HG03175 (cell line): ENCODE measurements at regions not wholly inside any gene's neighbourhood (a gene's known extent, or its start where the extent isn't known, plus 50 kb on each side); places are given as distances from the start of the nearest gene placed in this dataset.
"Not testable (repeated sequence)": the region's sequence is repeated elsewhere in the genome, so short reads cannot be mapped to it uniquely, and the experiment has no call there.

ENCODE experiments used
- ATAC-seq: cut with Tn5 transposase; IDR thresholded peaks from one replicate; pipeline ENCODE4 v1.9.1; 2021; ENCODE audit warnings: mild to moderate bottlenecking, moderate library complexity; ENCODE audit not compliant: unreplicated experiment

GRCh38 chr2:146405402-146406309, 1439.2 kb upstream of the ACVR2A start:
- not testable (repeated sequence) for ATAC-seq

DNA sequence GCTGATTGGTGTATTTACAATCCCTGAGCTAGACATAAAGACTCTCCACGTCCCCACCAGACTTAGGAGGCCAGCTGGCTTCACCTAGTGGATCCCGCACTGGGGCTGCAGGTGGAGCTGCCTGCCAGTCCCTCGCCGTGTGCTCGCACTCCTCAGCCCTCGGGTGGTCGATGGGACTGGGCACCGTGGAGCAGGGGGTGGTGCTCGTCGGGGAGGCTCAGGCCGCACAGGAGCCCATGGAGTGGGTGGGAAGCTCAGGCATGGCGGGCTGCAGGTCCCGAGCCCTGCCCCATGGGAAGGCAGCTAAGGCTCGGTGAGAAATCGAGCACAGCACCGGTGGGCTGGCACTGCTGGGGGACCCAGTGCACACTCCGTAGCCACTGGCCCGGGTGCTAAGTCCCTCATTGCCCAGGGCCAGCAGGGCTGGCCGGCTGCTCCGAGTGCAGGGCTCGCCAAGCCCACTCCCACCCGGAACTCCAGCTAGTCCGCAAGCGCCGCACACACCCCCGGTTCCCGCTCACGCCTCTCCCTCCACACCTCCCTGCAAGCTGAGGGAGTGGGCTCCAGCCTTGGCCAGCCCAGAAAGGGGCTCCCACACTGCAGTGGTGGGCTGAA, 1441.2 kb upstream of the ACVR2A start:
- not testable (repeated sequence) for ATAC-seq

GRCh38 chr2:146392631-146393030, 1452.2 kb upstream of the ACVR2A start:
- ATAC-seq = no peak

DNA sequence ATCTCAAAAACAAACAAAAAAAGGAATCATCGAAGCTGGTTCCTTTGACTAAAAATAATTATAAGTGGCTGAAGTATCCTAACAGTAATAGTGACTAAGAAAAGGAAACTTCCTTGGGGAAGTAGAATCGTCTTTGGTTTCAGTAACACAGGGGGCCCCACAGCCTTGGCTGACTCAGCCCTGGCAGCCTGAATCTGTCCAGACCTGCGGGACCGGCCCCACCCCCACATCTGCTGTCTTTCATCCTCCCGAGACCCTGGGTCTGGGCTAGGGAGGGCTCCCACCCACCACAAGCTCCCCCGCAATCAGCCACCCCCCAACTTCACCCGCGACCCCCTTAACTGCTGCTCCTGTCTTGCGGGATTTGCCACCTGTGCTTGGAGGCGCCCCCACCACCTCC, 1452.6 kb upstream of the ACVR2A start:
- ATAC-seq = no peak

DNA sequence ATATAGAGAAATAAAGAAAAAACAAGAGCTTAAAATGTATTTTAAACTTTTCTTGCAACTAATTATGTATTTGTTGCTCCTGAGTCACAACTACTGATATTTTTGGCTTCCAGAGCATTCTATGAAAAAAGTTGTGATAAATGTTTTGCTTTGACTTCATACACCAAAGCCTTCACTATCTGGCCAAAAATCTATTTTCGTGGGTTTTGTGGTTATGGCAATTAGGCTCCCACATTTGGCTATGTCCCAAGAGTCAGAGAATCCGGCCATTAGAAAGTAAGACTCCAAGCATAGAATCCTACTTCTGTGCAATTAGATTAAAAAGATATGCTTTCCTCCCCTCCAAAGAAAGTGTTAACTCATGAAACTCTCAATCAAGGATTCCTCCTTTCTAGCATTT, 1456.1 kb upstream of the ACVR2A start:
- no peak for ATAC-seq

GRCh38 chr2:146386096-146386495, 1458.7 kb upstream of the ACVR2A start:
- ATAC-seq = no peak

DNA sequence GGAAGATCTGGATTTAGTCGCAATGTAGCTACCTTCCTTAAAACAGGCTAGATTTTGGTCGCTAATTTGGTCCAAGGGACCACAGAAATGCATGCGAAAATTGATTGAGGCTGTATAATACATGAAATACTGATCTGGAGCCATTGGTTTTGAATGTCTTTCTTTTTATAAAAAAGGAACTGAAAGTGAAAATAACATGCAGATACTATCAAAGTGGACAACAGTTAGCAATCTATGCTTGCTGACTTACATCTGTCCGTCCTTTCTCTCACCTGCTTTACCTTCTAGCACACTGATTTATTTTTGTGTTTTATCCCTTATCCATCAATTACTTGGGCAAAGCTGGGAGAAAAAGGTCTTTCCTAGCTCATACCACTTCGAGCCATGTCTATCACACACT, 1459.8 kb upstream of the ACVR2A start:
- peak; percentile 79 for ATAC-seq

- ATAC-seq = no peak
Observed at GRCh38 chr2:146376511-146377064, 1468.2 kb upstream of the ACVR2A start.

DNA sequence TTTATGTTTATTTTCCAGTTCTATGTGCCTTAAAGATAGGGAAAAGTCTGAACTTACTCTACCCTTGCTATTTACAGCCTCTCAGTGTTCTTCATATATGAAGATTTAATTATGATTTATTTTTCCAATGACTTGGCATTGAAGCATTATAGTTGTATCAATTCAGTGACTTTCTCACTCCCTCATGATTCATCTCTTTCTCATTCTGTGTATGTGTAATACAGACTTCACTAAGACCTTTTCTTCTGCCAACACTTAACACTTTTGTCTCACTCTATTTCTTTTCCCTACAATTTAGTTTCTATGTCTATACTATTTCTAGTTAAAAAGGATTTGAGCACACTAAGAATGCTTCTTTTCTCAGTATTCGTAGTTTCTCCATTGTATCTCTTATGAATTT, 1470.3 kb upstream of the ACVR2A start:
- ATAC-seq = no peak

DNA sequence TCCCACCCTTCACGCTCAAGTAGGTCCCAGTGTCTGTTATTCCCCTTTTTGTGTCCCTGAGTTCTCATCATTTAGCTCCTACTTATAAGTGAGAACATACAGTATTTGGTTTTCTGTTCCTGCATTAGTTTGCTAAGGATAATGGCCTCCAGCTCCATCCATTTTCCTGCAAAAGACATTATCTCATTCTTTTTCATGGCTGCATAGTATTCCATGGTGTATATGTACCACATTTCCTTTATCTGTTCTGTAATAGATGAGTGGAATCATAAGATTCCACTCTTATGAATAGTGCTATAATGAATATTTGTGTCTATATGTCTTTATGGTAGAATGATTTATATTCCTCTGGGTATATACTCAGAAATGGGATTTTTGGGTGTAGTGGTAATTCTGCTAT, 1473.5 kb upstream of the ACVR2A start:
- ATAC-seq = not testable (repeated sequence)

DNA sequence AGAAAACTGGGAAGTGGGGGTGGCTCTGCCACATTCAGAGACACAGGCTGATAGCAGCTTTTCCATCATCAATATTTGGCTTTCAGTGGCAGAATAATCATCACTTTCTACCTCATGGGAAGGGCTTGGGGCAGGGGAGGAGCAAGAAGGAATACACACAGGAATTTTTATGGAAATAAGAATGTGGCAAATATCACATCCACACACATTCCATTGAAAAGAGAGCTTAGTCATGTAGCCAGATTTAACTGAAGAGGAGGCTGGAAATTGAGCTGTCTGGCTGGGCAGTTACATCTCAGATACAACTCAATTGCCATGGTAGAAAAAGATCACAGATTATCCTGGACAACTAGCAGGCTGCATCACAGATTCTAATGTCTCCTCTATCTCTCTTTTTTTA, 1474.0 kb upstream of the ACVR2A start:
- no peak for ATAC-seq

GRCh38 chr2:146366276-146366675, 1478.6 kb upstream of the ACVR2A start:
- ATAC-seq = no peak

DNA sequence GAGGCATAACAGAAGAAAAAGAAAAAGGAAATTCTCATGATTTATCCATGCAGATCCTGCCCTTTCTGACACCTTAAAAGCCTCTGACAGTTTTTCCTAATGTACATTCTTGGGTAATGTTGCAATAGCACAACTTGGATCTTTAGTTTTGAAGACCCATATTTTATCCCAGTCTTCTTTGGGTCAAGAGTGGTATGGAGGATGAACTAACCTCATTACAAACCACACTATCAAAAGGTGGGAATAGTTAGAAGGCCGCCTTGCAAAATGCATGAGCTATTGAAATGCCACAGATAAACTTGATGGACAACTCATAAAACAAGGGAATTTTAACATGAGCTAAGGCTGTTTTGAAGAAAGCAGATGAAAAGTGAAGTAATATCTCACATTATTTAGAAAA, 1479.8 kb upstream of the ACVR2A start:
- no peak for ATAC-seq

DNA sequence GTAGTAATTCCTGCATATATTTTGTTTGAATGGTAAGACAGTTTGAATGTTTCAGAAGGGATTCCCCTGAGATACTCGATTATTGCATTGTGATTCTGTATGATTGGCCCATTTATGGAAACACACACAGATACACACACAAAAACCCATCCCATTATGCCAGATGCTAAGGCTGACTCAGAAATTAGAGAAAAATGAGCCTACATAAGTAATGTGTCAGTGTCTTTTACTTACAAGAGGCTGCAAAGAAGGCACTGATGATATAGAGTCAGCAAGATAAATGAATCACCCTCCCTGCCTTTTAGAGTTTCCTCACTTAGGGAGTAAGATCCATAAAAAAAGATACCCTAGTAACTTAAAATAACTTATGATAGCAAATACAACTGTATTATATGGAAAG, 1481.1 kb upstream of the ACVR2A start:
- ATAC-seq = no peak

- ATAC-seq = no peak
Observed at GRCh38 chr2:146351689-146352088, 1493.1 kb upstream of the ACVR2A start.

- ATAC-seq = no peak
Observed at GRCh38 chr2:146349334-146349733, 1495.5 kb upstream of the ACVR2A start.

- ATAC-seq = no peak
Observed at GRCh38 chr2:146324951-146325350, 1519.9 kb upstream of the ACVR2A start.

- ATAC-seq = no peak
Observed at GRCh38 chr2:146323564-146323963, 1521.3 kb upstream of the ACVR2A start.

DNA sequence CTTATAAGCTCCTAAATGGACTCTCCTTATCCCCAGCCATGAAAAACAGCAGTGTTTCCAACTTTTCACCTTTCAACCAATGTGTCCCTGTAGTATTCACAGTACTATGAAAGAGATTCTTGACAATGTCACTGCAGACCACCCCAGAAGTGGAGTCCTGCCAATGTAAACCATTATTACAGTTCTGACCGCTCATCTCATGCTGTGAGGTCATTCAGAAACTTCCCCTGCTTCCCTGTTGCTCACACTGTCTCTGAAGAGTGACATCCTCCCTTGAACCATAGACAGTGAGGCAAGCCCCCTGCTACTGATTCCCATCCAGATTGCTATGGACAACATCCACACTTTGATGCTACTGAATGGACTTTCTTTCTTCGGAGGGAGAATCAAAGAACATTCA, 1523.7 kb upstream of the ACVR2A start:
- no peak for ATAC-seq

DNA sequence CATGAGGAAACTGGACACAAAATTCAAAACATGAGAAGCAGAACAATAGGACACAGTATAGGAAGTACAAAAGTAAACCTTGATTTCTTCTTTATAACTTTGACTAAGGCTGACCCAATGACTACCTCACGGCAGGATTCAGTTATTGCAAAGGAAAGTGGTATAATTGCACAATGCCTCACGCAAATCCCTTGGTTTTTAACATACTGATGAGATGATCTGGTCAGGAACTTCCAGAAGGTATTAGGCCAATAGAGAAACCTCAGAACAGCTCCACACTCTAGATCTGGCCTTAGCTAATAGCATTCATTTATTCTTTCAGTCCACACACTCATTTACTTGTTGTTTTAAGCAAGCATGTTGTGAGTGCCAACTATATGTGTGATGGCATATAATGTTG, 1526.9 kb upstream of the ACVR2A start:
- ATAC-seq = no peak

- no peak for ATAC-seq
Observed at GRCh38 chr2:146312899-146313298, 1531.9 kb upstream of the ACVR2A start.

GRCh38 chr2:146305164-146305563, 1539.7 kb upstream of the ACVR2A start:
- no peak for ATAC-seq
